HG03175 (cell line): ENCODE measurements at regions not wholly inside any gene's neighbourhood (a gene's known extent, or its start where the extent isn't known, plus 50 kb on each side); places are given as distances from the start of the nearest gene placed in this dataset.
"Not testable (repeated sequence)": the region's sequence is repeated elsewhere in the genome, so short reads cannot be mapped to it uniquely, and the experiment has no call there.

Source experiments
- ATAC-seq: cut with Tn5 transposase; IDR thresholded peaks from one replicate; pipeline ENCODE4 v1.9.1; 2021; ENCODE audit warnings: mild to moderate bottlenecking, moderate library complexity; ENCODE audit not compliant: unreplicated experiment

- ATAC-seq, result not testable (repeated sequence)
Measured at GRCh38 chrX:122140219-122140618, 1043.9 kb upstream of the GRIA3 start.

- no peak for ATAC-seq
Measured at GRCh38 chrX:122154019-122154418, 1030.1 kb upstream of the GRIA3 start.

- ATAC-seq, result no peak
Measured at GRCh38 chrX:122168241-122168640, 1015.8 kb upstream of the GRIA3 start.

- no peak for ATAC-seq
Measured at GRCh38 chrX:122184791-122185190, 999.3 kb upstream of the GRIA3 start.

GRCh38 chrX:122187069-122187713 is 996.9 kb upstream of the GRIA3 start:
- no peak for ATAC-seq

- no peak for ATAC-seq
Measured at GRCh38 chrX:122188751-122189150, 995.3 kb upstream of the GRIA3 start.

- no peak for ATAC-seq
Measured at GRCh38 chrX:122196343-122196742, 987.7 kb upstream of the GRIA3 start.

GRCh38 chrX:122203399-122203798 is 980.7 kb upstream of the GRIA3 start:
- ATAC-seq, result no peak

- no peak for ATAC-seq
Measured at GRCh38 chrX:122218666-122219065, 965.4 kb upstream of the GRIA3 start.

- ATAC-seq, result no peak
Measured at GRCh38 chrX:122219226-122219625, 964.9 kb upstream of the GRIA3 start.

- no peak for ATAC-seq
Measured at GRCh38 chrX:122219735-122220134, 964.3 kb upstream of the GRIA3 start.

- no peak for ATAC-seq
Measured at GRCh38 chrX:122220644-122221373, 963.3 kb upstream of the GRIA3 start.

- not testable (repeated sequence) for ATAC-seq
Measured at GRCh38 chrX:122221810-122222209, 962.3 kb upstream of the GRIA3 start.

GRCh38 chrX:122224137-122224536 is 959.9 kb upstream of the GRIA3 start:
- ATAC-seq, result not testable (repeated sequence)

GRCh38 chrX:122238801-122239200 is 945.3 kb upstream of the GRIA3 start:
- no peak for ATAC-seq

- no peak for ATAC-seq
Measured at GRCh38 chrX:122241959-122242358, 942.1 kb upstream of the GRIA3 start.

GRCh38 chrX:122244080-122244479 is 940.0 kb upstream of the GRIA3 start:
- no peak for ATAC-seq

- no peak for ATAC-seq
Measured at GRCh38 chrX:122245175-122245574, 938.9 kb upstream of the GRIA3 start.

GRCh38 chrX:122245943-122246342 is 938.1 kb upstream of the GRIA3 start:
- ATAC-seq, result no peak

GRCh38 chrX:122246937-122247336 is 937.1 kb upstream of the GRIA3 start:
- no peak for ATAC-seq

GRCh38 chrX:122248681-122249080 is 935.4 kb upstream of the GRIA3 start:
- no peak for ATAC-seq

- ATAC-seq, result no peak
Measured at GRCh38 chrX:122252454-122252853, 931.6 kb upstream of the GRIA3 start.

GRCh38 chrX:122268353-122268752 is 915.7 kb upstream of the GRIA3 start:
- no peak for ATAC-seq
